ENCODE measurements at regions not wholly inside any gene's neighbourhood (a gene's known extent, or its start where the extent isn't known, plus 50 kb on each side); places are given as distances from the start of the nearest gene placed in this dataset.
A peak's percentile ranks its signal among the peaks of the same experiment; 100 is the strongest.

- DNase-seq (ENCODE audit: low read depth, low spot score), result no peak
Measured at GRCh38 chr11:23023319-23023718, 163.0 kb upstream of the CCDC179 start.

- DNase-seq (ENCODE audit: low read depth, low spot score), result no peak
Measured at GRCh38 chr11:23041001-23041503, 180.8 kb upstream of the CCDC179 start.

- no peak for DNase-seq (ENCODE audit: low read depth, low spot score)
Measured at GRCh38 chr11:23058656-23059055, 198.4 kb upstream of the CCDC179 start.

- DNase-seq (ENCODE audit: low read depth, low spot score), result no peak
Measured at GRCh38 chr11:23063276-23063675, 203.0 kb upstream of the CCDC179 start.

GRCh38 chr11:23078289-23078971 is 218.2 kb upstream of the CCDC179 start:
- no peak for DNase-seq (ENCODE audit: low read depth, low spot score)

GRCh38 chr11:23079382-23079813 is 219.1 kb upstream of the CCDC179 start:
- DNase-seq (ENCODE audit: low read depth, low spot score), result no peak

GRCh38 chr11:23087407-23087806 is 227.1 kb upstream of the CCDC179 start:
- DNase-seq (ENCODE audit: low read depth, low spot score), result no peak

GRCh38 chr11:23090659-23091058 is 230.4 kb upstream of the CCDC179 start:
- DNase-seq (ENCODE audit: low read depth, low spot score), result no peak

GRCh38 chr11:23095650-23096189 is 235.4 kb upstream of the CCDC179 start:
- DNase-seq (ENCODE audit: low read depth, low spot score), result no peak

- DNase-seq (ENCODE audit: low read depth, low spot score), result no peak
Measured at GRCh38 chr11:23097891-23098290, 237.6 kb upstream of the CCDC179 start.

- no peak for DNase-seq (ENCODE audit: low read depth, low spot score)
Measured at GRCh38 chr11:23099256-23099655, 239.0 kb upstream of the CCDC179 start.

GRCh38 chr11:23100726-23101125 is 240.5 kb upstream of the CCDC179 start:
- no peak for DNase-seq (ENCODE audit: low read depth, low spot score)

- no peak for DNase-seq (ENCODE audit: low read depth, low spot score)
Measured at GRCh38 chr11:23103416-23103815, 243.1 kb upstream of the CCDC179 start.

GRCh38 chr11:23111527-23111926 is 251.3 kb upstream of the CCDC179 start:
- DNase-seq (ENCODE audit: low read depth, low spot score), result no peak

- no peak for DNase-seq (ENCODE audit: low read depth, low spot score)
Measured at GRCh38 chr11:23112390-23112789, 252.1 kb upstream of the CCDC179 start.

- peak; percentile 33 for DNase-seq (ENCODE audit: low read depth, low spot score)
Measured at GRCh38 chr11:23112987-23113886, 253.0 kb upstream of the CCDC179 start.

GRCh38 chr11:23113887-23114216 is 253.6 kb upstream of the CCDC179 start:
- DNase-seq (ENCODE audit: low read depth, low spot score), result no peak

- DNase-seq (ENCODE audit: low read depth, low spot score), result no peak
Measured at GRCh38 chr11:23123753-23124152, 263.5 kb upstream of the CCDC179 start.

GRCh38 chr11:23124249-23124648 is 264.0 kb upstream of the CCDC179 start:
- DNase-seq (ENCODE audit: low read depth, low spot score), result no peak

GRCh38 chr11:23124996-23125395 is 264.7 kb upstream of the CCDC179 start:
- DNase-seq (ENCODE audit: low read depth, low spot score), result no peak

GRCh38 chr11:23127706-23128105 is 267.4 kb upstream of the CCDC179 start:
- no peak for DNase-seq (ENCODE audit: low read depth, low spot score)

- no peak for DNase-seq (ENCODE audit: low read depth, low spot score)
Measured at GRCh38 chr11:23134627-23135026, 274.4 kb upstream of the CCDC179 start.

- no peak for DNase-seq (ENCODE audit: low read depth, low spot score)
Measured at GRCh38 chr11:23138761-23139160, 278.5 kb upstream of the CCDC179 start.
